GM18951 (cell line): ENCODE measurements at regions not wholly inside any gene's neighbourhood (a gene's known extent, or its start where the extent isn't known, plus 50 kb on each side); places are given as distances from the start of the nearest gene placed in this dataset.

Source experiments
- POLR2A ChIP-seq: IDR thresholded peaks from 4 replicates; pipeline ENCODE4 v1.6.1; 2011; ENCODE audit warnings: mild to moderate bottlenecking; ENCODE audit not compliant: insufficient read length, insufficient read depth; ENCODE audit errors: extremely low read depth
- in situ Hi-C: fragments of 300-500 bp; cut with MboI; formaldehyde crosslinking; loops from one replicate; pipeline ENCODE4 v1.12.0; 2022; ENCODE audit warnings: low sequenced_read_pairs, mixed read lengths, inconsistent platforms; ENCODE audit not compliant: unreplicated experiment

GRCh38 chr6:40323881-40324634 lies 263.1 kb downstream of the LRFN2 start:
- in situ Hi-C loops: no loop called here
- TF ChIP-seq POLR2A: no peak

GRCh38 chr6:40322336-40322735 lies 264.8 kb downstream of the LRFN2 start:
- no peak for TF ChIP-seq POLR2A
- in situ Hi-C loops: no loop called here

- TF ChIP-seq POLR2A: no peak
- in situ Hi-C loops: no loop called here
Measured at GRCh38 chr6:40321616-40322015, 265.5 kb downstream of the LRFN2 start.

GRCh38 chr6:40320947-40321346 lies 266.2 kb downstream of the LRFN2 start:
- in situ Hi-C loops: no loop called here

GRCh38 chr6:40320441-40320840 lies 266.7 kb downstream of the LRFN2 start:
- in situ Hi-C loops: no loop called here
- no peak for TF ChIP-seq POLR2A

More at GRCh38 chr6:40320947-40321346, 266.2 kb downstream of the LRFN2 start:
- no peak for TF ChIP-seq POLR2A

- in situ Hi-C loops: no loop called here
- TF ChIP-seq POLR2A: no peak
Measured at GRCh38 chr6:40319124-40319523, 268.0 kb downstream of the LRFN2 start.

GRCh38 chr6:40315060-40315459 lies 272.1 kb downstream of the LRFN2 start:
- in situ Hi-C loops: no loop called here
- no peak for TF ChIP-seq POLR2A

- in situ Hi-C loops: no loop called here
Measured at GRCh38 chr6:40313582-40313981, 273.6 kb downstream of the LRFN2 start.

GRCh38 chr6:40312213-40313015 lies 274.8 kb downstream of the LRFN2 start:
- in situ Hi-C loops: no loop called here
- no peak for TF ChIP-seq POLR2A

More at GRCh38 chr6:40313582-40313981, 273.6 kb downstream of the LRFN2 start:
- TF ChIP-seq POLR2A: no peak

- TF ChIP-seq POLR2A: no peak
- in situ Hi-C loops: no loop called here
Measured at GRCh38 chr6:40308533-40309306, 278.4 kb downstream of the LRFN2 start.

GRCh38 chr6:40307712-40308111 lies 279.5 kb downstream of the LRFN2 start:
- no peak for TF ChIP-seq POLR2A
- in situ Hi-C loops: no loop called here

- no peak for TF ChIP-seq POLR2A
- in situ Hi-C loops: no loop called here
Measured at GRCh38 chr6:40302856-40303454, 284.2 kb downstream of the LRFN2 start.

- in situ Hi-C loops: loop anchor here (25.0 kb wide), 2 partner anchors 312 to 937 kb away; no protein-coding TSS in a partner anchor
- TF ChIP-seq POLR2A: no peak
Measured at GRCh38 chr6:40299681-40300080, 287.5 kb downstream of the LRFN2 start.
